Esophagus muscularis mucosa (tissue), 4 donors: ENCODE measurements at regions not wholly inside any gene's neighbourhood (a gene's known extent, or its start where the extent isn't known, plus 50 kb on each side); places are given as distances from the start of the nearest gene placed in this dataset.

ENCODE experiments used
- DNase-seq: peaks from one replicate; pipeline ENCODE4 v3.0.0-alpha.2; 2017; ENCODE audit errors: extremely low spot score
- H3K27ac ChIP-seq, 4 donors: fragments of 200-600 bp; sonication (generic); replicated peaks in 1 of 4; 1 replicate in 3 of 4; 2 replicates in 1 of 4; pipeline ENCODE4 v1.5.1; 2016 to 2019; ENCODE audit warnings: mild to moderate bottlenecking in 1 of 4
- H3K27me3 ChIP-seq, 4 donors: fragments of 200-600 bp; sonication (generic); one replicate each; pipeline versions ENCODE4 v1.5.1 to v1.6.0; 2016 to 2019
- H3K36me3 ChIP-seq, 4 donors: fragments of 200-600 bp; sonication (generic); one replicate each; pipeline ENCODE4 v1.5.1; 2016 to 2019
- H3K4me1 ChIP-seq, 4 donors: fragments of 200-600 bp; sonication (generic); one replicate each; pipeline ENCODE4 v1.5.1; 2016 to 2019
- H3K4me3 ChIP-seq, 4 donors: fragments of 200-600 bp; sonication (generic); 1 replicate in 2 of 4; 2 replicates in 2 of 4; pipeline ENCODE4 v1.5.1; 2016 to 2019; ENCODE audit warnings: mild to moderate bottlenecking in 4 of 4, moderate library complexity in 1 of 4
- H3K9me3 ChIP-seq, 4 donors: fragments of 200-600 bp; sonication (generic); 1 replicate in 3 of 4; 2 replicates in 1 of 4; pipeline ENCODE4 v1.5.1; 2016 to 2019
- CTCF ChIP-seq, 3 experiments: fragments of 200-600 bp in 2 of 3; fragments of 450-650 bp in 1 of 3; sonication (generic) in 2 of 3; IDR thresholded peaks; one replicate each; pipeline ENCODE4 v1.5.1; 2017 to 2019; ENCODE audit warnings: antibody characterized with exemption in 3 of 3, mild to moderate bottlenecking in 2 of 3, moderate library complexity in 1 of 3
- EP300 ChIP-seq: sonication (generic); formaldehyde crosslinking; IDR thresholded peaks from one replicate; pipeline ENCODE4 v1.6.1; 2017; ENCODE audit warnings: antibody characterized with exemption
- POLR2A ChIP-seq: fragments of 450-650 bp; IDR thresholded peaks from one replicate; pipeline ENCODE4 v1.6.1; 2017; ENCODE audit warnings: antibody characterized with exemption, moderate library complexity, mild to moderate bottlenecking, low read depth
- POLR2AphosphoS5 ChIP-seq, 2 donors: sonication (generic); formaldehyde crosslinking; IDR thresholded peaks; one replicate each; pipeline ENCODE4 v1.6.1; 2017; ENCODE audit warnings: antibody characterized with exemption in 2 of 2
- WGBS: methylation state at CpG from one replicate; pipeline ENCODE4 v1.1.5; 2018; 5-methylcytosine and 5-hydroxymethylcytosine counted together
- intact Hi-C: fragments of 100-400 bp; cut with DNase I; formaldehyde crosslinking; loops from one replicate; pipeline ENCODE4 v1.15.1; 2023

- no peaks in the 10 kb centered on the region for H3K36me3 ChIP-seq
- H3K27me3 ChIP-seq = no peaks in the 10 kb centered on the region
- H3K4me3 ChIP-seq = no peak overlapping the region
- no peaks in the 10 kb centered on the region for H3K4me1 ChIP-seq
- H3K9me3 ChIP-seq = no peaks in the 10 kb centered on the region
- no peak for TF ChIP-seq EP300
- TF ChIP-seq POLR2A = no peak
- TF ChIP-seq CTCF (IDR thresholded peaks at IDR 0.05) = no peak
- TF ChIP-seq POLR2AphosphoS5 (IDR thresholded peaks at IDR 0.05) = no peak
- no peak overlapping the region for H3K27ac ChIP-seq
- DNase-seq = no peak
- intact Hi-C loops = no loop called here
Observed at GRCh38 chr13:88124142-88124541, 453.0 kb downstream of the SLITRK5 start.

DNA sequence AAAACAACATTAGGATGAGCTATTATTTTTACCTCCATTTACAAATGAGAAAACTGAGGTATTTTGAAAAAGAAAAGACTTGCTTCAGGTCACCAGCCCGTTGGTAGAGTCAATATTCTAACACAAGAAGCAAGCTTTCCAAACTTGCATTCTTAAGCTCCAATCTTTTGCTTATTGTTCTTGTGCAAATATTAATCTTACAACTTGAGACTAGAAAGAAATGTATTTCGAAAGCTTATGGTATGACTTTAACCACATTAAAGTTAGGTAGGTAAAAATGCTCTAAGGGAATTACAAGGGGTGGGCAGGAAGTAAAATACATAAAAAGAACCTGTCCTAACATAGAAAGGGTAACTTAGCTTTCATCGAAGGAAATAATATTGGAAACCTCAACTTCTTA is 453.9 kb downstream of the SLITRK5 start:
- DNase-seq = no peak
- H3K27ac ChIP-seq = no peak overlapping the region
- TF ChIP-seq POLR2AphosphoS5 (IDR thresholded peaks at IDR 0.05) (no peak), CTCF (IDR thresholded peaks at IDR 0.05) (no peak), POLR2A (no peak), EP300 (no peak)
- H3K27me3 ChIP-seq = no peaks in the 10 kb centered on the region
- no peaks in the 10 kb centered on the region for H3K4me1 ChIP-seq
- H3K9me3 ChIP-seq = no peaks in the 10 kb centered on the region
- 82% methylated on average over 3 of the region's 3 CpGs for WGBS
- intact Hi-C loops = no loop called here
- H3K4me3 ChIP-seq = no peak overlapping the region
- no peaks in the 10 kb centered on the region for H3K36me3 ChIP-seq

DNA sequence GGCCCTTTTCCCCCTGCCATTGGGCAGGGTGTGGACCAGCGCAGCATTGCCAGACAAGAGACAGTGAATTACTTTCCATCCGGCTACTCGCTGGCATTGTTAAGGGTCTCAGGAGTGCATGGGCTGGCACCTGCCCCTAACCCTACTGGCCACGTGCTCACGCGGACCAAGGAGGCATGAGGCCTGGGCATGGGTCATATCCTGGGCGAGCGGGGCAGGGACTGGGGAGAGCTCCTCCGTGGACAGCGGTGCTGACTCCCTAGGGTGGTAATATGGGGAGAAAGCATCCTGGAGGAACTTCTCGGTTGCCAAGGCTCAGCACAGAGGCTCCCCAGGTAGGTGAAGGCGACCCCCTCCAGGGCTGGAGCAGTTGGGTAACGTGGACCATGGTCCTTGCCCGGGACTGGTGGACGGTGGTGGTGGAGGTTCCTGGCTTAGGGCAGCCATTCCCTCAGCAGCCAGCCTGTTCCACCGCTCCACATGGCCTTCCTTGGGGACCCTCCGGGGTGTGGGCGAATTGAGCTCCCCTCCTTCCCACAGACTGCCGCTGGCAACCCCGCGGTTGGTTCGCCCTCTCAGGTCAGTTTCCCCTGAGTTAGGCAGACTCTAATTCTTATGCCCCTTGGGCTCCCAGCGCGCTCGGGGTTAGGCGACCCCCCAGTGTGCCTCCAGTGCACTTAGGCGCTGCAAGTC is 465.1 kb downstream of the SLITRK5 start:
- no peak for DNase-seq
- no peaks in the 10 kb centered on the region for H3K9me3 ChIP-seq
- H3K36me3 ChIP-seq = no peaks in the 10 kb centered on the region
- H3K4me1 ChIP-seq = no peaks in the 10 kb centered on the region
- no peak overlapping the region for H3K27ac ChIP-seq
- WGBS = 96% methylated on average over 11 of the region's 27 CpGs
- no peak overlapping the region for H3K4me3 ChIP-seq
- TF ChIP-seq POLR2AphosphoS5 (IDR thresholded peaks at IDR 0.05) (no peak), POLR2A (no peak), EP300 (no peak), CTCF (IDR thresholded peaks at IDR 0.05) (no peak)
- no peaks in the 10 kb centered on the region for H3K27me3 ChIP-seq
- intact Hi-C loops = no loop called here

DNA sequence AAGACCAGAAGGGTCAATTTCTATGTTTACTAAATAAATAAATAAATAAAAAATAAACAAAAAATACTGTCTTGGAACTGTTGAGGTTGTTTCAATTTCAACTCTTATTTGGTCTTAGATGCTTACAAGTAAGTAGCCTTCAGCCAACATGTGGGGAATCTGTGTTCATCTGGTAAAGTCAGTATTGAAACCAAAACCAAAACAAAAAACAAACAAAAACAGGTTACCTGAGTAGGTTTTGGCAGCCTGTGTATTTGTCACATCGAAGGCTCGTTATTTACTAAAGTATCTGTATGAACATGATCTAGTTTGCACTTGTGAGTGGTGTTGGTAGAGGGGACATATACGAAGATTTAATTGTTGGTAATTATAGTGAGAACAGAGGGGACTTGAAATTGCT is 471.5 kb downstream of the SLITRK5 start:
- Histone ChIP-seq H3K27me3 (peaks cover 0 to 5% (median 0%) of the 10 kb centered on the region in 4 donors), H3K27ac (no peak overlapping the region), H3K36me3 (no peaks in the 10 kb centered on the region), H3K4me3 (no peak overlapping the region), H3K9me3 (no peaks in the 10 kb centered on the region), H3K4me1 (no peaks in the 10 kb centered on the region)
- TF ChIP-seq CTCF (IDR thresholded peaks at IDR 0.05) = no peak
- no peak for TF ChIP-seq POLR2A
- no peak for TF ChIP-seq EP300
- TF ChIP-seq POLR2AphosphoS5 (IDR thresholded peaks at IDR 0.05) = no peak
- intact Hi-C loops = no loop called here
- DNase-seq = no peak
- 57% methylated on average over 3 of the region's 3 CpGs for WGBS

- intact Hi-C loops = no loop called here
- H3K27ac ChIP-seq = no peak overlapping the region
Observed at GRCh38 chr13:88144580-88144979, 473.4 kb downstream of the SLITRK5 start.

More at GRCh38 chr13:88144580-88144979, 473.4 kb downstream of the SLITRK5 start:
- 83% methylated on average over 4 of the region's 8 CpGs for WGBS
- Histone ChIP-seq H3K27me3 (peaks cover 0 to 5% (median 0%) of the 10 kb centered on the region in 4 donors), H3K4me1 (no peaks in the 10 kb centered on the region), H3K9me3 (no peaks in the 10 kb centered on the region), H3K36me3 (no peaks in the 10 kb centered on the region), H3K4me3 (no peak overlapping the region)
- DNase-seq = no peak
- TF ChIP-seq POLR2A (no peak), EP300 (no peak), POLR2AphosphoS5 (IDR thresholded peaks at IDR 0.05) (no peak)
